ENCODE measurements at regions not wholly inside any gene's neighbourhood (a gene's known extent, or its start where the extent isn't known, plus 50 kb on each side); places are given as distances from the start of the nearest gene placed in this dataset.

DNA sequence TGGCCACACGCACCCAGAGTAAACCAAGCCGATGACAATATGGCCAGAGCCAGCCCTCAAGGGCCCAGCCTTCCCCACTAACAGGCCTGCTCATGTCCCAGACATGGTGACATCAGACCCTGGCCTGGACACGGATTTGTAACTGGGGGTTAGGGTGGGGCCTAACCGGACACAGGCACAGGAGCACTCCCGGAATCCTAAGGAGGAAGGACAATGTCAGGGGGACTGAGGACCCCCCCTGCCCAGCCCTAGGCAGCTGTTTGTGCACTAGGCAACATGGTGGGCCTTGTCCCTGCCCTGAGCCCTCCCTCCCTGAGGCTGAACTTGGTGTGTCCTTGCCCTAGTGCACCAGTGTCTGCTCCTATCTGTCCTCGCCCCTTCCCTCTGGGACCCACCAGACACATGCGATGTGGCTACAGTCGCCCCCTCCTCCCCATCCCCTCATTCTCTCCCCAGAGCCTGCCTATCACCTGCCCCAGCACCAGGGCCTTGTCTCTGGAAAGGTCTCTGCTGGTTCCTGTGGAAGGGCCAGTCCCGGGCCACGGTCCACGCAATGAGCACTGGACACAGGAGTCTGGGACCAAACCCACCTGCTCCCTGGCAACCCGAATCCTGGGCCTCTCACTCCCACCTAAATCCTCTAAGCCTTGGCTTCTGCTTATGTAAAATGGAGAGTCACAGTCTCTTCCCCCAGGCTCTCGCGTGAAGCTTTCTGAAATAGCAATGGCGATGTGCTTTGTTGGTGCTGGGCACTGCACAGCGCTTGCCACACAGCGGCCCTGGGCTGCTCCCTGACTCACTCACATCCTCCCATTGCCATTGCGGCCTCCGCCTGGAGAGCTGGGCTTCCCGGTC is 76.5 kb upstream of the RAB6C start:
- H3K4me3 Mint-ChIP-seq = no peak overlapping the region
- H3K27me3 Mint-ChIP-seq (ENCODE audit: insufficient read depth) = peaks cover 8% of the 10 kb centered on the region
- no peaks in the 10 kb centered on the region for H3K36me3 Mint-ChIP-seq (ENCODE audit: low read depth)
- H3K9me3 Mint-ChIP-seq = no peaks in the 10 kb centered on the region
- no peak overlapping the region for H3K27ac Mint-ChIP-seq
- intact Hi-C loops (cut with micrococcal nuclease) = no loop called here
- H3K4me1 Mint-ChIP-seq (ENCODE audit: low read depth) = no peaks in the 10 kb centered on the region
- no peak for DNase-seq (ENCODE audit: low spot score)

DNA sequence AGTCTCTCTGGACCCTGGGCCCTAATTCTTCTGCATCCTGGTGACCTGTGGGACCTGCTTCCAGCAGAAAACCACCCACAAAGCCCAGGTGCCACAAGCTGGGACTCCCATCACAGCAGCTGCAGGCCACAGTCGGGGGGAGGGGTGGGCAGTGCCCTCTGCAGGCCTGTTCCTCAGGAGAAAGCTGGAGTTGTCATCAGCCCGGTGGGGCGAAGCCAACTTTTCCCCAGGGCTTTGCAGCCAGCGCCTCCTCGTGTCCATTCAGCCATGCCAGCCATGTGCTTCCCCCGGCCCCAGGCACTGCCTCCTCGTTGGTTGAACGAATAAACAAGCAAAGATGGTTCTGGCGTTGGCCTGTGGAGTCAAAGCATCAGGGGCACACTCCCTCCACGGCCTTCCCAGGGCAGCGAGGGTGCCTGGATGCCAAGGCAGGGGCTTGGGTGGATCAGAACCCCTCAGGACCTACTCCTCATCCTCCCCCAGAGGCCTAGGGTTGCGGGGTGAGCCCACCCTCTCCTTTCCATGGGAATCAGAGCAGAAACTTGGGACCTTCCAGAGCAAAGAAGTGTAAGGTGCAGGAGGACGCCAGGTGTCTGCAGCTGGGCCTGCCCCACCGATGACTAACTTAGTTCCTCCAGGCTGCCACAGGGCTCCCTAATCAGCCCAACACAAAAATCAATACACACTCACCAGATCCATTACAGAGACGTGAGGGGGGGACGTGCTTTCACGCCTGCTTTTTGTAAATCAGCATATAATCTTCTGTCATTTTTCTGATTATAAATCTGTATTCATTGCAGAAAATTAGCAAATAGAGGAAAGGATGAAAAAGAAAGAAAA is 75.7 kb upstream of the RAB6C start:
- peaks cover 4% of the 10 kb centered on the region for H3K27me3 Mint-ChIP-seq (ENCODE audit: insufficient read depth)

DNA sequence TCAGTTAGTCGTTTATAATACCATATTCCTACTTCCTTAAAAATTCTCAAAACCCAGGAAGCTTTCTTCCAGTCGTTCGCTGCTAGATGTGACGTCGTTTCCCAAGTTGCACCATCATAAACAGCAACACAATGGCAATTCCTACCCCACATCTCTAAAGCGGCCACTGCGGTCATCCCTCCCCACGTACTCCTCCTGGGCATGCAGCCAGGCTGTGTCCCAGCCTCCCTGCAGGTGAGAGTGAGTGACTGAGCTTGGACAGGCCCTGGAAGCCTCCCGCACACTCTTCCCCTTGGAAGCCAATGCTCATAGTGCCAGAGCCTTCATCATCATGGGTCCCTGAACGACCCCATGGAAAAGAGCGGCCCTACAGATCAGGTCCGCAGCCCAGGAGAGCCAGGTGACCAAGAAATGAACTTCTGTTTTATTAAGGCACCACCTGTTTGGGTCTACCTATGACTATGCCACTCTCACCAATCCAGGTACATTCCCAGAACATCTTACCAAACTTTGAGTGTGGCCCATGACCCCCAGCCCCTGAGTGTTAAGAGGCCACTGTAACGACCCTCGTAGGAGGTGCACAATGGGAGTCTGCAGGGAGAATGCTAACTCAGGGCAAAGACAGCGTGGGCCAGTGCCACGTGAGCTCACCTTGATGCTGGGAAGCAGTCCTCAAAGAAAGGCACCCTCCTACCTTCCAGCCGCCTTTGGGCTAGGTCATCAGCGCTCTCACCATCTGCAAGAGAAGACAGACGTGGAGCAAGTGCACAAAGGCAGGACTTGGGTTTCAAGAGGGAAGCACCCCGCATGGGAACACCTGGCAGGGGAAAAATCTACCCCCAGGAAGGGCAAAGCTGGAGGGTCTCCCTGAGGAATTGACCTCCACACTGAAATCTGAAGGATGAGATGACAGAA is 74.7 kb upstream of the RAB6C start:
- intact Hi-C loops (cut with micrococcal nuclease) = no loop called here

More for the DNA sequence above, 75.7 kb upstream of the RAB6C start:
- H3K4me1 Mint-ChIP-seq (ENCODE audit: low read depth) = no peaks in the 10 kb centered on the region
- H3K9me3 Mint-ChIP-seq = no peaks in the 10 kb centered on the region
- H3K4me3 Mint-ChIP-seq = no peak overlapping the region
- H3K27ac Mint-ChIP-seq = no peak overlapping the region
- no peaks in the 10 kb centered on the region for H3K36me3 Mint-ChIP-seq (ENCODE audit: low read depth)
- DNase-seq (ENCODE audit: low spot score) = no peak
- intact Hi-C loops (cut with micrococcal nuclease) = no loop called here

DNA sequence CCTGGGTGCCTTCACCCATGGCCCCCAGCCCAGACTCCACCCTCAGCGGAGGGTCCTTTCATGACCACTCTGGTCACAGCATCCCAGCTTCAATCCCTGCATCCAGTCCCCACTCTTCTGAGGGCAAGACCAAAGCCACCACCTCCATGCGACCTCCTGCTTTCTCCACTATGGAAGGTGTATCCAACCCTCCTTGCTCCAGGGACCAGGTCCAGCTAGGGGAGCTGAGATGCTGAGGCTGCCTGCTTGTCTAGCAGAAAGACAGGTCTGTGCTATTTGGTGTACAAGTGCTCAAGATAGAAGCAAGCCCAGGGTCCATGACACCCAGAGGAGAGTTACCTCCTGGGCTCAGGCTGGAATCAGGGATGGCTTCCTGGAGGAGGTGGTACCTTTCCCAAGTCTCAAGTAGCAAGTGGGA is 73.8 kb upstream of the RAB6C start:
- Mint-ChIP-seq H3K9me3 (no peaks in the 10 kb centered on the region), H3K27ac (no peak overlapping the region), H3K4me1 (ENCODE audit: low read depth) (no peaks in the 10 kb centered on the region), H3K36me3 (ENCODE audit: low read depth) (no peaks in the 10 kb centered on the region), H3K4me3 (no peak overlapping the region), H3K27me3 (ENCODE audit: insufficient read depth) (no peaks in the 10 kb centered on the region)
- intact Hi-C loops (cut with micrococcal nuclease) = no loop called here
- no peak for DNase-seq (ENCODE audit: low spot score)

More for the DNA sequence above, 74.7 kb upstream of the RAB6C start:
- Mint-ChIP-seq H3K27ac (no peak overlapping the region), H3K4me1 (ENCODE audit: low read depth) (no peaks in the 10 kb centered on the region), H3K4me3 (no peak overlapping the region), H3K9me3 (no peaks in the 10 kb centered on the region), H3K36me3 (ENCODE audit: low read depth) (no peaks in the 10 kb centered on the region), H3K27me3 (ENCODE audit: insufficient read depth) (peaks cover 4% of the 10 kb centered on the region)
- DNase-seq (ENCODE audit: low spot score) = no peak

DNA sequence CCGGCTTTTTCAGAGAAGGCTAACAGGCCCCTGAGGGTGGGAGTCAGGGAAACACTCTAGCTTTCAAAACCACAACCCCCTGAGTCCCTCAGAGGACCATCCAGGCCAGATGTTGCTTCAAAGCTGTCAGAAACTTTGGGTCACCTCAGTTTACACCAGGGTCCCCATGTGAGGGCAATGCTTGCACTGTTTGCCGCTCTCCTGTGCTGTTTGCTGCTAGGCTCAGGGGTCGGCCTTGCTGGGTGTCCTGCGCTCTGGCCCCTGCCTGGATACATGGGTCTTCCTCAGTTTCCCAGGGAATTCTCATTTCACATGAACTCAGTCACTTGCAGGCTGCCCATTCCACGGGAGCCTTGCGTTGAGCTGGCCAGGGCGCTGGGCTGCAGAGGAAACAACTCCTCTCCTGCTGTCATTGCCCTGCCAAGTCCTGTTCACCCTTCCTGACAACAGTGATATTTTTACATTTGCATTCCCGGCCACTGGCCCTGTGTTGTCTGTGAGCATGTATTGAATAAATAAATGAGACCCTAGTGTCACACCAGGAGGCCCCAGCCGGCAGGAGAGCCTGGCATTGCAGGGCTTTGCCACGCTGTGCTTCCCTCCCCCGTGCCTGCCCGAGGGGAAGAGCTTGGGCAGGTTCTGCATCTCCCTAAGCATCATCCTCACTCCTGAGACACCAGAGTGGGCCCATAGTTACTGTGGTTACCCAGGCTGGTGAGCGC is 73.2 kb upstream of the RAB6C start:
- H3K36me3 Mint-ChIP-seq (ENCODE audit: low read depth) = no peaks in the 10 kb centered on the region
- no peaks in the 10 kb centered on the region for H3K9me3 Mint-ChIP-seq
- H3K4me1 Mint-ChIP-seq (ENCODE audit: low read depth) = no peaks in the 10 kb centered on the region
- H3K4me3 Mint-ChIP-seq = no peak overlapping the region
- intact Hi-C loops (cut with micrococcal nuclease) = no loop called here
- no peak for DNase-seq (ENCODE audit: low spot score)
- no peak overlapping the region for H3K27ac Mint-ChIP-seq
- no peaks in the 10 kb centered on the region for H3K27me3 Mint-ChIP-seq (ENCODE audit: insufficient read depth)

DNA sequence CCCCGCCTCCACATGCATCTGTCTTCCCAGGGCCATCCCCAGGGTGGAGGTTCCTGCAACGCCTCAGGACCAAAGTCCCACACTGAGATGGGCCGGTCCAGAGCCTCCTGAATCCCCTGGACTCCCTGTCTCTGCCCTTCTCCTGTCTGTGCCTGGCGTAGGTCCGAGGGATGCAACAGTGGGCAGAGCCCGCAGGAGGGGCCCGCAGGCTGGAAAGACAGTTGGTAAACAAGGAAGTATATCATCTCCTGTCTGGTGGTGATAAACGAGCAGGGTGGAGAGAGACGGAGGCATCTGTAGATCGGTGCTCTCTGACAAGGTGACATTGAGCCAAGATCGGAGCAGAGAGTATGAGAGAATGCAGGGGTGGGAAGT is 72.6 kb upstream of the RAB6C start:
- no peak overlapping the region for H3K4me3 Mint-ChIP-seq
- no peak overlapping the region for H3K27ac Mint-ChIP-seq
- no peaks in the 10 kb centered on the region for H3K27me3 Mint-ChIP-seq (ENCODE audit: insufficient read depth)
- H3K9me3 Mint-ChIP-seq = no peaks in the 10 kb centered on the region
- H3K4me1 Mint-ChIP-seq (ENCODE audit: low read depth) = no peaks in the 10 kb centered on the region
- no peak for DNase-seq (ENCODE audit: low spot score)
- H3K36me3 Mint-ChIP-seq (ENCODE audit: low read depth) = no peaks in the 10 kb centered on the region
- intact Hi-C loops (cut with micrococcal nuclease) = no loop called here

DNA sequence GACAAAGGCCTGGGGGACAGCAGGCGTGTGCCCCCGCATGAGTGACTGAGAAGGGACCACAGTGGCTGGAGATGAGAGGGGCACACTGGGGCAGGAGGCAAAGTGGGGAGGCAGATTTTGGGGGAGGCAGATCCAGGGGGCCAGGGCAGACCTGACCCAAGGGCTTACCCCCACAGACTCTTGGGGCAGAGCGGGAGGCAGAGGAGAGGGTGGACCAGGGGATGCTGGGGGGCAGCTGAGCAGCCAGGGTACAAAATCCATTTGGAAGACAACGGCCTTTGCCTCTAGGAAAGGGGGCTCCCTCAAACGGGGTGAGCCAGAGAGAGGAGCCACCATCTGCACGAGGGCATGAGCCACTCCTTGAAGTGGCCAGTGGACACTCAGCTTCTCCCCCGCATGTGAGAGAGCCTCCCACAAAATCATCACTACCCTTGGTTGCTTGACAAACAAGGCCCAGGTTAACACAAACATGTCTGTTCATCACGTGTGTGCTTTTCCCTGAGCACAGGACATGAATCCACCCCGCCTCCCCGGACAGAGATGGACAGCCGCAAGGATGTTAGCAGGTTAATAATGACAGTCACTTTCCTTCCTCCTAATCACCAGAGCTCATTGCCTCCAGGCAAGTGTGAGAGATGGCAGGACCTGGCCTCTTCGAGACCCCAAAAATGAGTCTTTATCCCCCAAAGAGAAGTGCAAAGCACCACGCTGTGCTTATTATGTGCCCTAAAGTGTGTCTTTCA is 72.0 kb upstream of the RAB6C start:
- Mint-ChIP-seq H3K4me1 (ENCODE audit: low read depth) (no peaks in the 10 kb centered on the region), H3K27me3 (ENCODE audit: insufficient read depth) (no peaks in the 10 kb centered on the region), H3K9me3 (no peaks in the 10 kb centered on the region), H3K4me3 (no peak overlapping the region), H3K27ac (no peak overlapping the region), H3K36me3 (ENCODE audit: low read depth) (no peaks in the 10 kb centered on the region)
- intact Hi-C loops (cut with micrococcal nuclease) = no loop called here
- no peak for DNase-seq (ENCODE audit: low spot score)

DNA sequence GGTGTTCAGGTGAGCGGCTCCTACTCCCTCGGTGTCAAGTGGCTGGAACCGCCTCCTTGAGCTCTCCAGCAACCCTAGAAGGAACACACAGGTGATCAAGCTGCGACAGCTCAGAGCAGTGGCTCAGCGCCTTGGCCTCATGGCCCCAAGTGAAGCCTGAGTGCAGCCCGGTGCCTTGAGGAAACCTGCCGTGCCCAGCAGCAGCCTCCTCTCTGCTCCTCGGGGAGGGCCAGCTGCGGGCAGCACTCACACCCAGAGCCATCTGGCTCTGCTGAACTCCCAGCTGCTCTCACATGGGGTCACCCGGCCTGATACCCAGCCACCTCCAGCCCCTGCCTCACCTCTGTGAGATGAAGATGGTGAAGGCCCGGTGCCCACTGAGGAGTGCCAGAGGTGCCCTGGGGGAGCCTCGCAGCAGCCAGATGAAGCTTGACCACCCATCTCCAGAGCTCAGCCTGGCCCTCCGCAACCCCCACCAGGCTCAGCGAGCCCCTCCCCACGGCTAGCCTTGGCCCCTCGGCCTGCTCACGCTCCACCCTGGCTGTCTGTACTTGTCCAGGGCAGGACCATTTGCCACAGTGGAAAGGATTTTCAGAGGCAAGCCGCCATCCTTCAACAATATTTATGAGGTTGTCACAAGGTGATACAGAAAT is 70.6 kb upstream of the RAB6C start:
- H3K4me3 Mint-ChIP-seq = no peak overlapping the region
- no peaks in the 10 kb centered on the region for H3K4me1 Mint-ChIP-seq (ENCODE audit: low read depth)
- intact Hi-C loops (cut with micrococcal nuclease) = no loop called here
- H3K27me3 Mint-ChIP-seq (ENCODE audit: insufficient read depth) = no peaks in the 10 kb centered on the region
- no peaks in the 10 kb centered on the region for H3K36me3 Mint-ChIP-seq (ENCODE audit: low read depth)
- H3K27ac Mint-ChIP-seq = no peak overlapping the region
- H3K9me3 Mint-ChIP-seq = no peaks in the 10 kb centered on the region
- no peak for DNase-seq (ENCODE audit: low spot score)

DNA sequence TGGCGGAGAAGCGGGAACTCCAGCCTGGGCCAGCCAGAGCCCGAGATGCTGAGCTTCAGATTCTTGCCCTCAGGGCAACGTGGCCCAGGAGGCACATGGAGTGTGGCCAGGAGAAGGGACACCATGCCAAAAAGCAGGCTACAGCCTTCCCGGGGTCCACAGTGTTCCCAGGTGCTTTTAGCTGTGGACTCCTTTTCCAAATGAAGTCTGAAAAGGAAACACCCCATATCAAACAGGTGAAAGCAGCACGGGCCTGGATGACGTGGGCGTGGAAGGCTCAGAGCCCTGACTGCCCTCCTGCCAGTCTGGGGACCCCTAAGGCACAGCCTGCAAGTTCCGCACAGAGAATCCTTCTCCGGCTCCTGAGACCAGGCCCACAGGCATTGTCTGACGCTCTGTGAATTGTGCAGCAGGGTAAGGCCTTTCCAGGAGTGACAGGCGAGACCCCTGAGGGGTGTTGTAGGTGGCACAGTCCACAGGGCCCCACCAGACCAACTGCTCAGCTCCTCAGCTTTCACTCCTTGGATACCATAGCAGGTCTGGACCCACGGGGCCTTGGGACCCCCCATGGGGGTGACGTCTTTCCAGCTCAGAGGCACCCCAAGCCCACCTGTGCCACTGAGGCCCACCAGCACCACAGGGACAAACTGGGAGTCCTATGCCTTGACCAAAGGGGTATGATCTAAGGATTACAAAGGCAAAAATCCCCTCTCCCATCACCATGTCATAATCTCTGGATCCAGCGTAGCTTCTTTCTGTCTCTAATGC is 69.6 kb upstream of the RAB6C start:
- Mint-ChIP-seq H3K4me3 (no peak overlapping the region), H3K9me3 (no peaks in the 10 kb centered on the region), H3K36me3 (ENCODE audit: low read depth) (no peaks in the 10 kb centered on the region), H3K27ac (no peak overlapping the region), H3K4me1 (ENCODE audit: low read depth) (no peaks in the 10 kb centered on the region), H3K27me3 (ENCODE audit: insufficient read depth) (no peaks in the 10 kb centered on the region)
- DNase-seq (ENCODE audit: low spot score) = no peak
- intact Hi-C loops (cut with micrococcal nuclease) = no loop called here

DNA sequence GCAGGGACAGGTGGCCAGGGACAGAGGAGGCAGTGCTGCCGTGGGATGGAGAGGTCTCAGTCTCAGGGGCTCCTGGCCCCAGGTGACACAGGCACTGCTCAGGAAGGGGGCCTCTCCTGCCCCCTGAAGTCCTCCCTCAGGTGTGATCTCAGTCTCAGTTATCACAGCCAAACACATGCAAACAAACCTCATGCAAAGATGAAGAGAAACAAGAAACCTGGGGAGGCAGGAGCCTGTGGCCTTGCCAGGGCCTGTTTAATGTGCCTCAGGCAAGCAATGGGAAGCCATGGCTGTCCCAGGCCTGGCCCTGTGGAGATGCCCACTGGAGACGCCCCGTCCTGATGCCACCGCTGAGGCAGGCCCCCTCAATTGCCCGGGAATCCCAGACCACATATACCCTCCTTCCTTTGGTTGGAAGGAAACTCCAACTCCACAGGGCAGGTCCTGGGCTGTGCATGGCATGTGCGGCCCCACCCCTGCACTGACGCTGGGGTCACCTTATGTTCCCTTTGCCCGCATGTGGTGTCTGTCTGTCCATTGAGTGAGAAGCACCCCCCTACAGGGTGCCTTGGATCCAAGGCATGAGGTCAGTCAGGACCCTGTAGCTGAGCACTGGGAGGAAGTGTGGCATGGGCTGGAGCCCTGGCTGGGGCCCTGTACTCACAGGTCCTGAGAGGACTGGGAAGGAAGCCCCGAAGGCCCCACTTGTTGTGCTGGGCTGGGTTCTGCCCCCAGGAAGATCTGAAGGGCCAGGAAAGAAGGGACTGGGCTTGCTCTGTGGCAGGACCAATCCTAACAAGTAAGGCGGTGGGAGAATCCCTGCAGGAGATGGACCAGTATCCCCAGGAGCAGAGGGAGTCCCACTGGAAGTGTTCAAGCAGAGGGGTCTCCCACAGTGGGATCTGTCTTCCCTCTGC is 68.8 kb upstream of the RAB6C start:
- no peaks in the 10 kb centered on the region for H3K36me3 Mint-ChIP-seq (ENCODE audit: low read depth)
- no peaks in the 10 kb centered on the region for H3K9me3 Mint-ChIP-seq
- H3K4me1 Mint-ChIP-seq (ENCODE audit: low read depth) = no peaks in the 10 kb centered on the region
- DNase-seq (ENCODE audit: low spot score) = no peak
- intact Hi-C loops (cut with micrococcal nuclease) = no loop called here
- H3K27me3 Mint-ChIP-seq (ENCODE audit: insufficient read depth) = no peaks in the 10 kb centered on the region
- no peak overlapping the region for H3K27ac Mint-ChIP-seq
- H3K4me3 Mint-ChIP-seq = no peak overlapping the region

Measured in activated T-helper 1 cell treated with anti-CD3 and anti-CD28 coated beads, Interleukin-12 subunit alpha, Interleukin-12 subunit beta, Interleukin-2, Interleukin-4 antibody, amounts not matched to agents 30 ng/mL and 10 ng/mL and 1 ng/mL, durations not matched to agents 14 hours and 24 hours and 36 hours (primary cell).